PC-9 (cell line): ENCODE measurements at regions not wholly inside any gene's neighbourhood (a gene's known extent, or its start where the extent isn't known, plus 50 kb on each side); places are given as distances from the start of the nearest gene placed in this dataset.

Source experiments
- CTCF ChIP-seq: fragments of 200-600 bp; sonication (generic); conservative IDR thresholded peaks from 2 replicates; pipeline ENCODE4 v1.6.1; 2017; ENCODE audit warnings: mixed run types, antibody characterized with exemption, mild to moderate bottlenecking, moderate library complexity
- EZH2 ChIP-seq: fragments of 200-600 bp; sonication (generic); IDR thresholded peaks from 2 replicates; pipeline ENCODE4 v1.8.0; 2017; ENCODE audit warnings: antibody characterized with exemption, low read depth

GRCh38 chr6:74447013-74447412 is 751.0 kb downstream of the CD109 start:
- no peak for TF ChIP-seq EZH2
- TF ChIP-seq CTCF, result no peak
